ENCODE measurements at regions not wholly inside any gene's neighbourhood (a gene's known extent, or its start where the extent isn't known, plus 50 kb on each side); places are given as distances from the start of the nearest gene placed in this dataset.

DNA sequence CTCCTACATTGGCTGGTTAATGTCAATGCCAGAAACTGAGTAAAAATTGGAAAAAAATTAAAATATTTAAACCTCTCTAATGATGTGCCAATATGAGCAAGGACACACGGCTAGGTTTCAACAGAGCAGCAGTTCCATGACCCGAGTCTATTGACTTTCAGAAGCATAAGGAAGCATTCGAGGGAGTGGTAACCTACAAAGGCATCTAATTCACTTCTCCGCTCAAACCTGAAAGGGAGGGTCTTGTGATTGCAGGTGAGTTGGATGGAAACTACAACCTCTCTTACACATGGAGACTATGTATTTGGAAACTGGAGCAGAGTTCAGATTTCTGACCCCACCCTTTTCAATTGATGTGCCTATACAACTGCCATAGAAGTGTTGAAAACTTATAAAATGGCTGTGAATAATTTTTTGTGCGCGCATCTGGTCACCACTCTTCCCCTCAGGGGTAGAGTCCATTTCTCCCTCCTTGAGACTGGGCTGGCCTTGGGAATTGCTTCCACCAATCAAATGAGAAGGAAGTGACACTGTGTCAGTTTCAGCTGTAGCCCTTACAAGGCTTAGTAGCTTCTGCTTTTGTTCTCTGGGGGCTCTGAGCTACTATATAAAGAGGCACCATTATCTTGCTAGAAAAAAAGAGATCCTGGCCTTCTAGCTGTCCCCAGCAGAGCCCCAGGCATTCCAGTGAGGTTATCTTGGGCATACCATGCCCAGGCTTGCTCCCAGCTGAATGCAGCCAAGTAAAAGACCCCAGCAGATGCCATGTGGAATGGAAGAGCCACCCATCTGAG is 278.0 kb downstream of the EPHA4 start:
- H3K4me3 ChIP-seq (ENCODE audit: low read length), result no peak overlapping the region
- no peaks in the 10 kb centered on the region for H3K9me2 ChIP-seq (replicated peaks; ENCODE audit: control insufficient read depth, low read length)
- no peak overlapping the region for H3K4me2 ChIP-seq (ENCODE audit: low read length)
- H3F3A ChIP-seq (ENCODE audit: control insufficient read depth, insufficient read depth), result no peaks in the 10 kb centered on the region
- H3K27ac ChIP-seq (ENCODE audit: low read depth, low read length), result no peak overlapping the region
- peaks cover 28% of the 10 kb centered on the region for H3K4me1 ChIP-seq (ENCODE audit: control insufficient read depth, low read length)
- H3K79me2 ChIP-seq (ENCODE audit: control insufficient read depth, low read length), result no peaks in the 10 kb centered on the region
- no peaks in the 10 kb centered on the region for H4K20me1 ChIP-seq (ENCODE audit: control insufficient read depth, insufficient read depth, low read depth, low read length)
- H3K36me3 ChIP-seq (ENCODE audit: control insufficient read depth, low read length), result no peaks in the 10 kb centered on the region
- no peaks in the 10 kb centered on the region for H3K27me3 ChIP-seq (ENCODE audit: control insufficient read depth, low read length)
- TF ChIP-seq, protein P1, sequence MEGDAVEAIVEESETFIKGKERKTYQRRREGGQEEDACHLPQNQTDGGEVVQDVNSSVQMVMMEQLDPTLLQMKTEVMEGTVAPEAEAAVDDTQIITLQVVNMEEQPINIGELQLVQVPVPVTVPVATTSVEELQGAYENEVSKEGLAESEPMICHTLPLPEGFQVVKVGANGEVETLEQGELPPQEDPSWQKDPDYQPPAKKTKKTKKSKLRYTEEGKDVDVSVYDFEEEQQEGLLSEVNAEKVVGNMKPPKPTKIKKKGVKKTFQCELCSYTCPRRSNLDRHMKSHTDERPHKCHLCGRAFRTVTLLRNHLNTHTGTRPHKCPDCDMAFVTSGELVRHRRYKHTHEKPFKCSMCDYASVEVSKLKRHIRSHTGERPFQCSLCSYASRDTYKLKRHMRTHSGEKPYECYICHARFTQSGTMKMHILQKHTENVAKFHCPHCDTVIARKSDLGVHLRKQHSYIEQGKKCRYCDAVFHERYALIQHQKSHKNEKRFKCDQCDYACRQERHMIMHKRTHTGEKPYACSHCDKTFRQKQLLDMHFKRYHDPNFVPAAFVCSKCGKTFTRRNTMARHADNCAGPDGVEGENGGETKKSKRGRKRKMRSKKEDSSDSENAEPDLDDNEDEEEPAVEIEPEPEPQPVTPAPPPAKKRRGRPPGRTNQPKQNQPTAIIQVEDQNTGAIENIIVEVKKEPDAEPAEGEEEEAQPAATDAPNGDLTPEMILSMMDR (IDR thresholded peaks at IDR 0.05; ENCODE audit: low read depth, low read length, poor library complexity, severe bottlenecking), result no peak
- no peak for TF ChIP-seq EZH2phosphoT487 (IDR thresholded peaks at IDR 0.05; ENCODE audit: borderline replicate concordance, low read length)
- H3K9me3 ChIP-seq (ENCODE audit: control insufficient read depth, insufficient read depth, low read length), result no peaks in the 10 kb centered on the region

DNA sequence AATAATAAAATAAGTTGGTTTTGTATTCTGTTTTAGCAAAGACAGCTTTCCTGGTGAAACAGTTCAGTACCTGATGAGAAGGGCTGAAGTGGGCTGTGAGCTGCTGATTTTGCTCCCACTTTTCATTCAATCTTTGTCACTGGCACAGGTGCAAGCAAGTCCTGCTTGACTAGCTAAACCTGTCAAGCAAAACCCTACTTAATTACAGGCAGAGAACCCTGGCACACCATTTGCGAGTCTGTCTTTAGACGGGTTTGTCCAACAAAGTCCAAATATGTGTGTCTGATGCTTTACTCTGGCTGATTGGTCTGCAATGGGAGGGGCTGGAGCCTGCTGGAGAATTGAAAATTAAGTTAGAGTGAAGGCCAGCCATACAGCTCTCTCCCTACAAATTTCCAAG is 267.2 kb downstream of the EPHA4 start:
- H3K27me3 ChIP-seq (ENCODE audit: control insufficient read depth, low read length), result no peaks in the 10 kb centered on the region

DNA sequence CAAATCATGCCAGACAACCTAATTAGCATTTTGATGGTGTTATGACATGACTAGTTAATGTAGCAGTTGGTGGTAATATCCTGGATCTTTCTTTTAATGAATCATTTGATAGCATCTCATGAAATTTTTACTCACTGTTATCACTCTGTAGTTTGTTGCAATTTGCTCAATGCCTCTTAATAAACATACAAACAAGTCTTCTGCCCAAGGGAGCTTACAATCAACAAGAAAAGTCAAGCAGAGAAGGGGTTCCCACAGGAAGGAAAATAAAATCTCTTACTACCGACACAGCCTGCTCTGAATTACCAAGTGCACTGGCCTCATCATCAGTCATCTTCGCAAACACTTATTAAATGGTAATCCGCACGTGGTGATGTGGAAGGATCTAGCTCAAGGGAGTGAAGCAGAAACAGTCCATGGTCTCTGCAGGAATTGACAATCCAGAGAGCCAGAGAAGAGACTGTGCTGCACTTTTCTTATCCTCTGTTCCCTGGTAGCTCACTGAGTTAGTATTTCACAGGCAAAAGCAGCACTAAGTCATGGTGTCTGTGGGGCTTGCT is 263.5 kb downstream of the EPHA4 start:
- no peak for TF ChIP-seq EZH2phosphoT487 (IDR thresholded peaks at IDR 0.05; ENCODE audit: borderline replicate concordance, low read length)
- TF ChIP-seq, protein P1 (IDR thresholded peaks at IDR 0.05; ENCODE audit: low read depth, low read length, poor library complexity, severe bottlenecking), result no peak
- Histone ChIP-seq H3K9me2 (replicated peaks; ENCODE audit: control insufficient read depth, low read length) (no peaks in the 10 kb centered on the region), H3K4me3 (ENCODE audit: low read length) (no peak overlapping the region), H3K79me2 (ENCODE audit: control insufficient read depth, low read length) (no peaks in the 10 kb centered on the region), H3K9me3 (ENCODE audit: control insufficient read depth, insufficient read depth, low read length) (no peaks in the 10 kb centered on the region), H3K27ac (ENCODE audit: low read depth, low read length) (no peak overlapping the region), H3F3A (ENCODE audit: control insufficient read depth, insufficient read depth) (no peaks in the 10 kb centered on the region), H3K4me2 (ENCODE audit: low read length) (no peak overlapping the region), H3K36me3 (ENCODE audit: control insufficient read depth, low read length) (no peaks in the 10 kb centered on the region), H3K27me3 (ENCODE audit: control insufficient read depth, low read length) (no peaks in the 10 kb centered on the region), H3K4me1 (ENCODE audit: control insufficient read depth, low read length) (peaks cover 23% of the 10 kb centered on the region), H4K20me1 (ENCODE audit: control insufficient read depth, insufficient read depth, low read depth, low read length) (no peaks in the 10 kb centered on the region)

More for the DNA sequence above, 267.2 kb downstream of the EPHA4 start:
- Histone ChIP-seq H3K4me2 (ENCODE audit: low read length) (no peak overlapping the region), H3K4me3 (ENCODE audit: low read length) (no peak overlapping the region), H3K36me3 (ENCODE audit: control insufficient read depth, low read length) (no peaks in the 10 kb centered on the region), H3K4me1 (ENCODE audit: control insufficient read depth, low read length) (peaks cover 12% of the 10 kb centered on the region), H3K9me2 (replicated peaks; ENCODE audit: control insufficient read depth, low read length) (no peaks in the 10 kb centered on the region), H3K27ac (ENCODE audit: low read depth, low read length) (no peak overlapping the region), H3F3A (ENCODE audit: control insufficient read depth, insufficient read depth) (no peaks in the 10 kb centered on the region), H4K20me1 (ENCODE audit: control insufficient read depth, insufficient read depth, low read depth, low read length) (no peaks in the 10 kb centered on the region), H3K79me2 (ENCODE audit: control insufficient read depth, low read length) (no peaks in the 10 kb centered on the region), H3K9me3 (ENCODE audit: control insufficient read depth, insufficient read depth, low read length) (no peaks in the 10 kb centered on the region)
- no peak for TF ChIP-seq EZH2phosphoT487 (IDR thresholded peaks at IDR 0.05; ENCODE audit: borderline replicate concordance, low read length)
- TF ChIP-seq, protein P1 (IDR thresholded peaks at IDR 0.05; ENCODE audit: low read depth, low read length, poor library complexity, severe bottlenecking), result no peak
